Neuronal stem cell (in vitro differentiated cells): ENCODE measurements at regions not wholly inside any gene's neighbourhood (a gene's known extent, or its start where the extent isn't known, plus 50 kb on each side); places are given as distances from the start of the nearest gene placed in this dataset.

Experiments
- DNase-seq: peaks from one replicate; pipeline ENCODE4 v3.0.0-alpha.2; 2013; ENCODE audit warnings: low spot score
- H2AFZ ChIP-seq: one replicate; pipeline ENCODE4 v1.6.1; 2013; ENCODE audit warnings: mild to moderate bottlenecking, low read length, inconsistent platforms
- H2AK5ac ChIP-seq: 2 replicates; pipeline ENCODE4 v1.6.1; 2013; ENCODE audit warnings: low read depth, mild to moderate bottlenecking, inconsistent platforms, low read length, moderate library complexity, mixed read lengths
- H2BK120ac ChIP-seq: 2 replicates; pipeline ENCODE4 v1.6.1; 2013; ENCODE audit warnings: low read depth, mild to moderate bottlenecking, inconsistent platforms, low read length, moderate library complexity, mixed read lengths
- H2BK12ac ChIP-seq: one replicate; pipeline ENCODE4 v1.6.1; 2013; ENCODE audit warnings: low read length, inconsistent platforms
- H2BK15ac ChIP-seq: 2 replicates; pipeline ENCODE4 v1.6.1; 2013; ENCODE audit warnings: mild to moderate bottlenecking, low read length, inconsistent platforms, mixed read lengths
- H2BK5ac ChIP-seq: one replicate; pipeline ENCODE4 v1.6.1; 2013; ENCODE audit warnings: inconsistent platforms, mild to moderate bottlenecking, low read length, moderate library complexity
- H3K14ac ChIP-seq: one replicate; pipeline ENCODE4 v1.6.1; 2013; ENCODE audit warnings: low read length, inconsistent platforms
- H3K18ac ChIP-seq: 2 replicates; pipeline ENCODE4 v1.6.1; 2013; ENCODE audit warnings: low read length, inconsistent platforms
- H3K23ac ChIP-seq: 2 replicates; pipeline ENCODE4 v1.6.1; 2013; ENCODE audit warnings: low read depth, mild to moderate bottlenecking, mixed read lengths, low read length, inconsistent platforms; ENCODE audit not compliant: poor library complexity
- H3K27ac ChIP-seq: replicated peaks from 3 replicates; pipeline ENCODE4 v1.5.1; 2013; ENCODE audit warnings: low read length, inconsistent platforms
- H3K27me3 ChIP-seq, 3 experiments: 2 replicates each; pipeline ENCODE4 v1.6.1; 2013; ENCODE audit warnings: low read length in 3 of 3, mild to moderate bottlenecking in 2 of 3, inconsistent platforms in 1 of 3, low read depth in 1 of 3, mixed read lengths in 1 of 3, moderate library complexity in 1 of 3; ENCODE audit not compliant: control insufficient read depth in 3 of 3, insufficient read depth in 3 of 3
- H3K36me3 ChIP-seq, 2 donors: replicated peaks in 1 of 2; 2 replicates each; pipeline ENCODE4 v1.6.1; 2013; ENCODE audit warnings: low read length in 2 of 2; ENCODE audit not compliant: control insufficient read depth in 2 of 2, insufficient read depth in 2 of 2
- H3K4ac ChIP-seq: 2 replicates; pipeline ENCODE4 v1.6.1; 2013; ENCODE audit warnings: inconsistent platforms, mild to moderate bottlenecking, low read length, moderate library complexity
- H3K4me1 ChIP-seq, 2 donors: 1 replicate in 1 of 2; 2 replicates in 1 of 2; pipeline ENCODE4 v1.6.1; 2013; ENCODE audit warnings: low read length in 2 of 2, low read depth in 1 of 2; ENCODE audit not compliant: control insufficient read depth in 2 of 2, insufficient read depth in 1 of 2
- H3K4me2 ChIP-seq: one replicate; pipeline ENCODE4 v1.6.1; 2013; ENCODE audit warnings: mild to moderate bottlenecking, low read length, inconsistent platforms; ENCODE audit not compliant: insufficient read depth, poor library complexity, severe bottlenecking
- H3K4me3 ChIP-seq, 2 donors: 2 replicates each; pipeline ENCODE4 v1.5.1; 2013; ENCODE audit warnings: low read length in 2 of 2, mild to moderate bottlenecking in 2 of 2, inconsistent platforms in 1 of 2, moderate library complexity in 1 of 2
- H3K79me1 ChIP-seq: one replicate; pipeline ENCODE4 v1.6.1; 2013; ENCODE audit warnings: low read depth, mild to moderate bottlenecking, inconsistent platforms, low read length, moderate library complexity
- H3K9ac ChIP-seq: one replicate; pipeline ENCODE4 v1.6.1; 2013; ENCODE audit warnings: mild to moderate bottlenecking, low read depth, low read length, inconsistent platforms; ENCODE audit not compliant: poor library complexity
- H3K9me3 ChIP-seq, 2 donors: replicated peaks in 1 of 2; 2 replicates each; pipeline versions ENCODE3 to v1.6.1; 2013; ENCODE audit warnings: low read length in 2 of 2, mild to moderate bottlenecking in 2 of 2, inconsistent platforms in 1 of 2, low read depth in 1 of 2, mixed read lengths in 1 of 2, moderate library complexity in 1 of 2; ENCODE audit not compliant: control insufficient read depth in 2 of 2, insufficient read depth in 1 of 2
- H4K8ac ChIP-seq: one replicate; pipeline ENCODE4 v1.6.1; 2013; ENCODE audit warnings: low read depth, mild to moderate bottlenecking, inconsistent platforms, low read length, moderate library complexity
- H4K91ac ChIP-seq: one replicate; pipeline ENCODE4 v1.6.1; 2013; ENCODE audit warnings: low read length, low read depth, mild to moderate bottlenecking, inconsistent platforms; ENCODE audit not compliant: poor library complexity
- WGBS, 2 donors: extraction: QIAGEN DNeasy Blood & Tissue Kit; methylation state at CpG; one replicate each; pipeline ENCODE4 v1.1.7; 2013; ENCODE audit warnings: missing lambda C conversion rate in 2 of 2, mixed read lengths in 1 of 2; ENCODE audit not compliant: insufficient read length in 2 of 2, insufficient replicate concordance in 1 of 2; ENCODE audit errors: extremely low coverage in 2 of 2; 5-methylcytosine and 5-hydroxymethylcytosine counted together

DNA sequence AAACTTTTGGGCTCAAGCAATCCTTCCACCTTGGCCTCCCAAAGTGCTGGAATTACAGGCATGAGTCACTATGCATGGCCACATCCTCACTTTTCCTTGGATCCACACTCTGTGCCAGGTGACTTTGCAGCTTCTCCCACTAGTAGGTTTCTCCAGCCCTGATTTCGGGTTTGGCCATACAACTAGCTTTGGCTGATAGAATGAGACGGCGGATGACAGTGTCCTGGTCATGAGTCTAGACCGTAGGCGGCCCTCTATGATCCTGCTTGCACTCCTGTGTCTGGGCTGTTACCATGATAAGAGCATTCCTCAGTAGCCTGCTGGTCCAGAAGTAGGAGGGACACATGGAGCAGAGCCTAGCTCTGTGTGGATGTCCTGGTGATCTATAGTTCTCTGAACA is 112.5 kb upstream of the KL start:
- H3K14ac ChIP-seq = peak overlapping the region; percentile 9
- H2BK5ac ChIP-seq = no peak overlapping the region
- peak overlapping the region; percentile 41 for H2AFZ ChIP-seq
- H2AK5ac ChIP-seq = no peak overlapping the region
- no peak overlapping the region for H3K4me2 ChIP-seq
- no peaks in the 10 kb centered on the region for H3K27me3 ChIP-seq
- H4K91ac ChIP-seq = no peak overlapping the region
- no peak overlapping the region for H3K4me3 ChIP-seq
- H3K79me1 ChIP-seq = no peaks in the 10 kb centered on the region
- no peak overlapping the region for H3K18ac ChIP-seq
- no peak overlapping the region for H3K9ac ChIP-seq
- no peaks in the 10 kb centered on the region for H3K36me3 ChIP-seq
- WGBS, 2 donors = no CpG with 5 or more reads among the region's 5 CpGs
- no peak for DNase-seq
- H3K4ac ChIP-seq = no peak overlapping the region
- no peak overlapping the region for H4K8ac ChIP-seq
- H3K4me1 ChIP-seq = peaks cover 0 to 3% of the 10 kb centered on the region in 2 donors
- H2BK120ac ChIP-seq = no peak overlapping the region
- H3K27ac ChIP-seq = no peak overlapping the region
- no peak overlapping the region for H2BK15ac ChIP-seq
- no peak overlapping the region for H3K23ac ChIP-seq
- H3K9me3 ChIP-seq = no peaks in the 10 kb centered on the region
- no peak overlapping the region for H2BK12ac ChIP-seq

DNA sequence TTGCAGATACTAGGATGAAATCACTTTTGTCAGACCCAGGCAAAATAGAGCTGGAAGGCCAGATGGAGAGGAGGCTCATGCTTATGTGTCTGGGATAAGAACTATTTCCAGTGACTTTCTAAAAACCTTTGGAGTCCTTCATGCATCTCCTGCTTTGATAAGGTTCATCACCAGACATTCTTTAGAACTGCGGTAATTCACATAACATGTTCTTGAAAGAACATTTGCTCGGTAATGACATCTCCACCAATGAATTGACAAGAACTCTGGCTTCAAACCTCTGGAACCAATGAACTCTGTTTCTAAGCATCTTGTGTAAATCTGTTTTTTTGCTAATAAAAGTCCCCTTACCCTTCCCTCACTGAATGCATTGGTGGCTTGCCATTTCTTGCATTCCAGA is 112.0 kb upstream of the KL start:
- H2BK12ac ChIP-seq = no peak overlapping the region
- H4K91ac ChIP-seq = no peak overlapping the region
- H3K27ac ChIP-seq = no peak overlapping the region
- H3K4me1 ChIP-seq = peaks cover 0 to 3% of the 10 kb centered on the region in 2 donors
- H2AFZ ChIP-seq = peak overlapping the region; percentile 41
- no peak overlapping the region for H2AK5ac ChIP-seq
- no peaks in the 10 kb centered on the region for H3K36me3 ChIP-seq
- H3K79me1 ChIP-seq = no peaks in the 10 kb centered on the region
- H2BK5ac ChIP-seq = no peak overlapping the region
- no peak overlapping the region for H2BK120ac ChIP-seq
- H3K27me3 ChIP-seq = no peaks in the 10 kb centered on the region
- no peak overlapping the region for H4K8ac ChIP-seq
- H3K14ac ChIP-seq = no peak overlapping the region
- no CpG with 5 or more reads among the region's 2 CpGs for WGBS, 2 donors
- H3K18ac ChIP-seq = no peak overlapping the region
- H3K4ac ChIP-seq = no peak overlapping the region
- H3K9me3 ChIP-seq = no peaks in the 10 kb centered on the region
- H3K4me2 ChIP-seq = no peak overlapping the region
- no peak for DNase-seq
- H2BK15ac ChIP-seq = no peak overlapping the region
- no peak overlapping the region for H3K23ac ChIP-seq
- no peak overlapping the region for H3K9ac ChIP-seq
- no peak overlapping the region for H3K4me3 ChIP-seq

DNA sequence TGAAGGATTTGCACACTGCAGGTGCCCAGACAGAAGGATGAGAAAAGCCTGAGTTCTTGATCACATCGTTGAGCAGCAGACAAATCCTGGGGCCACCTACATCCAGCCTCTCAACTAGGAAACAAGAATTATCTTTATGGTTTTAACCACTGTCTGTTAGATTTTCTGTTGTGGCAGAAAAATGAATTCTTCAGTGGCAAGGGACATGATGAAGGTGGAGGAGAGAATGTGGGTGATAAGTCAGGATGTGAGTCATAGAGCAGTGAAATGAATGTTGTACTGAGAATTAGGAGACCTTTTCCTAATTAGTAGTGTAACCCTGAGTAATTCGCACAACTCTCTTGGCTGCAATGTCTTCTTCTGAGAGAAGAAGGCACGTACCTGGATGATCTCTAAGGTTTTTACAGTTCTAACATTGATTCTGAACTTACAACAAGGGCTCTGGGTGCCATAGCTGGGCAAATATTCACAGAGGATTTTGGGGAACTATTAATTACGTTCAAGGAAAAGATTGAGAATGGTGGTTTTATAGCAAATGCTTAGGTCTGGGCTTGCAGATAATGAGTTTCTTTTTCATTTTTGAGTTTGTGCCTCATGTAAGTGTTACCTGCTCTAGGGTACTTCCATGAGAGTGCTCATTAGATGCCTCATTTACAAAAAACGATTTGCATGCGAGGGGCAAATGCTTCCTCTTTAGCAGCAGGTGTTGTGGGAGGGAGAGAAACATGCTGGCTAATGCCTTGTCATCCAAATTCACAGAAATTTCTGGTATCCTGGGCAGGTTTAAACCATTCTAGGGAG is 111.0 kb upstream of the KL start:
- no peak for DNase-seq
- no CpG with 5 or more reads among the region's 6 CpGs for WGBS, 2 donors
- H3K4me2 ChIP-seq = no peak overlapping the region
- no peak overlapping the region for H2BK15ac ChIP-seq
- no peak overlapping the region for H4K91ac ChIP-seq
- no peak overlapping the region for H2BK120ac ChIP-seq
- no peak overlapping the region for H2BK5ac ChIP-seq
- no peak overlapping the region for H3K27ac ChIP-seq
- H3K9ac ChIP-seq = no peak overlapping the region
- H3K23ac ChIP-seq = no peak overlapping the region
- no peak overlapping the region for H3K18ac ChIP-seq
- no peak overlapping the region for H3K4ac ChIP-seq
- H3K4me3 ChIP-seq = no peak overlapping the region
- H3K14ac ChIP-seq = no peak overlapping the region
- no peak overlapping the region for H2BK12ac ChIP-seq
- H3K79me1 ChIP-seq = no peaks in the 10 kb centered on the region
- no peaks in the 10 kb centered on the region for H3K27me3 ChIP-seq
- no peak overlapping the region for H4K8ac ChIP-seq
- H3K4me1 ChIP-seq = peaks cover 0 to 3% of the 10 kb centered on the region in 2 donors
- H3K36me3 ChIP-seq = no peaks in the 10 kb centered on the region
- H2AFZ ChIP-seq = no peak overlapping the region
- H3K9me3 ChIP-seq = no peaks in the 10 kb centered on the region
- no peak overlapping the region for H2AK5ac ChIP-seq

DNA sequence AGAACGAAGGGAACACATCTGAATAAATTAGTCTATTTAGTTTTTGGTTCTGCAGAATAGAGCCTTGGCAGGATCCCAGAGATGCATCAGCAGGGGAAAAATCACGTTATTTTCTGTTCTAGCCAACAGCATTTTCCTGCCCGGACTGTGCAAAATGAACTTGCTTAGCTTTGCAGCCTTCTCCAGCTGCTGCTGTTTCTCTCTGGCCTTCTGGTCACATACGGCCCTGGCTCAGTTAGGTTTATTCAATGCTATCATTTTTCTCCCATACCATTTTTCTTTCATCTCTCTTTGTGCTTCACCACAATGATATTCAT is 110.4 kb upstream of the KL start:
- no peak for DNase-seq
- H3K18ac ChIP-seq = no peak overlapping the region
- WGBS, 2 donors = no CpG with 5 or more reads among the region's 4 CpGs

More for the DNA sequence above, 110.4 kb upstream of the KL start:
- H3K4me1 ChIP-seq = peaks cover 0 to 3% of the 10 kb centered on the region in 2 donors
- H2AFZ ChIP-seq = no peak overlapping the region
- no peak overlapping the region for H3K9ac ChIP-seq
- no peaks in the 10 kb centered on the region for H3K9me3 ChIP-seq
- H2BK12ac ChIP-seq = no peak overlapping the region
- H3K27me3 ChIP-seq = no peaks in the 10 kb centered on the region
- no peak overlapping the region for H3K23ac ChIP-seq
- no peak overlapping the region for H2AK5ac ChIP-seq
- H3K14ac ChIP-seq = no peak overlapping the region
- H4K8ac ChIP-seq = no peak overlapping the region
- no peak overlapping the region for H2BK15ac ChIP-seq
- no peaks in the 10 kb centered on the region for H3K36me3 ChIP-seq
- no peak overlapping the region for H3K4ac ChIP-seq
- H3K27ac ChIP-seq = no peak overlapping the region
- no peak overlapping the region for H4K91ac ChIP-seq
- H2BK120ac ChIP-seq = no peak overlapping the region
- H3K79me1 ChIP-seq = no peaks in the 10 kb centered on the region
- H3K4me3 ChIP-seq = no peak overlapping the region
- H2BK5ac ChIP-seq = no peak overlapping the region
- no peak overlapping the region for H3K4me2 ChIP-seq
